IMR-90 (cell line): ENCODE measurements at regions not wholly inside any gene's neighbourhood (a gene's known extent, or its start where the extent isn't known, plus 50 kb on each side); places are given as distances from the start of the nearest gene placed in this dataset.

ENCODE experiments used
- ATAC-seq: fragments of 200-7000 bp; cut with Tn5 transposase; 2 replicates; pipeline ENCODE4 v1.9.1; 2020; ENCODE audit warnings: low read depth, mild to moderate bottlenecking, moderate library complexity
- BruUV-seq: library from RNA; stranded (reverse); fragments of 400-500 nt; replicated peaks from 2 replicates; lab custom pipeline; 2021; lab: Mats Ljungman, UMichigan
- CTCF ChIA-PET: fragments of 300-600 bp; formaldehyde crosslinking; extraction: SDS; loops from one replicate; lab custom pipeline; 2021; ENCODE audit warnings: antibody characterized with exemption; lab: Yijun Ruan, JAX
- POLR2A ChIA-PET: fragments of 300-600 bp; sonication (Branson Sonifier 250); formaldehyde crosslinking; loops from one replicate; lab custom pipeline; 2022; ENCODE audit warnings: antibody characterized with exemption; ENCODE audit not compliant: unreplicated experiment; lab: Charles Lee
- DNase-seq: peaks from one replicate; pipeline ENCODE4 v3.0.0; 2013
- H2AFZ ChIP-seq: replicated peaks from 2 replicates; pipeline ENCODE3; 2013; ENCODE audit warnings: low read length, mild to moderate bottlenecking; ENCODE audit not compliant: poor library complexity
- H2AK5ac ChIP-seq: 2 replicates; pipeline ENCODE4 v1.6.1; 2013; ENCODE audit warnings: low read depth, low read length, inconsistent platforms
- H2AK9ac ChIP-seq: replicated peaks from 2 replicates; pipeline ENCODE3; 2013; ENCODE audit warnings: mild to moderate bottlenecking, low read depth, low read length, moderate library complexity; ENCODE audit not compliant: poor library complexity
- H2BK120ac ChIP-seq: 2 replicates; pipeline ENCODE4 v1.6.1; 2013; ENCODE audit warnings: low read depth, low read length, inconsistent platforms
- H2BK15ac ChIP-seq: 3 replicates; pipeline ENCODE4 v1.6.1; 2013; ENCODE audit warnings: low read depth, low read length, inconsistent platforms
- H2BK20ac ChIP-seq: 2 replicates; pipeline ENCODE4 v1.6.1; 2013; ENCODE audit warnings: low read depth, mild to moderate bottlenecking, inconsistent platforms, low read length, moderate library complexity
- H2BK5ac ChIP-seq: 2 replicates; pipeline ENCODE4 v1.6.1; 2013; ENCODE audit warnings: mild to moderate bottlenecking, low read depth, low read length, inconsistent platforms; ENCODE audit not compliant: poor library complexity, severe bottlenecking
- H3K14ac ChIP-seq: replicated peaks from 2 replicates; pipeline ENCODE4 v1.6.1; 2013; ENCODE audit warnings: low read depth, low read length, inconsistent platforms
- H3K18ac ChIP-seq: 2 replicates; pipeline ENCODE4 v1.6.1; 2013; ENCODE audit warnings: low read depth, low read length, control low read depth
- H3K23ac ChIP-seq: 2 replicates; pipeline ENCODE4 v1.6.1; 2013; ENCODE audit warnings: low read depth, low read length, inconsistent platforms
- H3K27ac ChIP-seq: 2 replicates; pipeline ENCODE4 v1.5.1; 2013; ENCODE audit warnings: mild to moderate bottlenecking, control low read depth, low read length; ENCODE audit not compliant: insufficient read depth
- H3K27me3 ChIP-seq: 2 replicates; pipeline ENCODE4 v1.6.1; 2013; ENCODE audit warnings: low read length; ENCODE audit not compliant: control insufficient read depth, insufficient read depth
- H3K36me3 ChIP-seq: 2 replicates; pipeline ENCODE4 v1.6.1; 2013; ENCODE audit warnings: low read length, mixed read lengths; ENCODE audit not compliant: control insufficient read depth, insufficient read depth
- H3K4ac ChIP-seq: 2 replicates; pipeline ENCODE4 v1.6.1; 2013; ENCODE audit warnings: low read depth, low read length, inconsistent platforms
- H3K4me1 ChIP-seq: 2 replicates; pipeline ENCODE4 v1.6.1; 2013; ENCODE audit warnings: low read length, mixed read lengths; ENCODE audit not compliant: control insufficient read depth, insufficient read depth
- H3K4me2 ChIP-seq: 2 replicates; pipeline ENCODE4 v1.6.1; 2013; ENCODE audit warnings: low read depth, mild to moderate bottlenecking, control low read depth, low read length, moderate library complexity
- H3K4me3 ChIP-seq: 2 replicates; pipeline ENCODE4 v1.5.1; 2013; ENCODE audit warnings: low read depth, mild to moderate bottlenecking, control low read depth, low read length, moderate library complexity; ENCODE audit not compliant: insufficient read depth
- H3K56ac ChIP-seq: 2 replicates; pipeline ENCODE4 v1.6.1; 2013; ENCODE audit warnings: low read length, inconsistent platforms; ENCODE audit not compliant: insufficient read depth; ENCODE audit errors: extremely low read depth
- H3K79me1 ChIP-seq, 2 experiments: 2 replicates each; pipeline ENCODE4 v1.6.1; 2013; ENCODE audit warnings: low read length in 2 of 2, inconsistent platforms in 1 of 2, low read depth in 1 of 2
- H3K9ac ChIP-seq: 2 replicates; pipeline ENCODE4 v1.6.1; 2013; ENCODE audit warnings: low read depth, low read length, control low read depth
- H3K9me1 ChIP-seq: 2 replicates; pipeline ENCODE4 v1.6.1; 2013; ENCODE audit warnings: low read length, inconsistent platforms; ENCODE audit not compliant: insufficient read depth
- H3K9me3 ChIP-seq: 2 replicates; pipeline ENCODE4 v1.6.1; 2013; ENCODE audit warnings: low read length; ENCODE audit not compliant: control insufficient read depth, insufficient read depth
- H4K20me1 ChIP-seq: 2 replicates; pipeline ENCODE4 v1.6.1; 2013; ENCODE audit warnings: low read length, inconsistent platforms; ENCODE audit not compliant: insufficient read depth
- H4K5ac ChIP-seq: 2 replicates; pipeline ENCODE4 v1.6.1; 2013; ENCODE audit warnings: mild to moderate bottlenecking, low read depth, low read length, control low read depth
- H4K8ac ChIP-seq, 2 experiments: 2 replicates each; pipeline ENCODE4 v1.6.1; 2013; ENCODE audit warnings: low read depth in 2 of 2, low read length in 2 of 2, control low read depth in 1 of 2, inconsistent platforms in 1 of 2
- H4K91ac ChIP-seq: 2 replicates; pipeline ENCODE4 v1.6.1; 2013; ENCODE audit warnings: low read depth, low read length, inconsistent platforms; ENCODE audit not compliant: insufficient read depth
- BHLHE40 ChIP-seq: fragments of 150-350 bp; IDR thresholded peaks from 2 replicates; pipeline ENCODE4 v1.6.1; 2016; ENCODE audit warnings: mild to moderate bottlenecking, low read depth, low read length
- CEBPB ChIP-seq: IDR thresholded peaks from 2 replicates; pipeline ENCODE4 v1.6.1; 2012; ENCODE audit warnings: low read depth, low read length, improper control_type of control experiment
- CTCF ChIP-seq: conservative IDR thresholded peaks from 2 replicates; pipeline ENCODE4 v1.5.1; 2012; ENCODE audit warnings: mild to moderate bottlenecking, low read depth, low read length, improper control_type of control experiment
- ELK1 ChIP-seq: fragments of 150-350 bp; IDR thresholded peaks from 2 replicates; pipeline ENCODE4 v1.6.1; 2016; ENCODE audit warnings: low read depth, mild to moderate bottlenecking, low read length, moderate library complexity, borderline replicate concordance
- FOS ChIP-seq: fragments of 150-350 bp; IDR thresholded peaks from 2 replicates; pipeline ENCODE4 v1.6.1; 2016; ENCODE audit warnings: low read depth, low read length
- MAFK ChIP-seq: IDR thresholded peaks from 2 replicates; pipeline ENCODE4 v1.6.1; 2012; ENCODE audit warnings: low read depth, low read length, improper control_type of control experiment
- MAZ ChIP-seq: IDR thresholded peaks from 2 replicates; pipeline ENCODE4 v1.6.1; 2012; ENCODE audit warnings: low read depth, mild to moderate bottlenecking, low read length, improper control_type of control experiment, moderate library complexity, borderline replicate concordance
- MXI1 ChIP-seq: IDR thresholded peaks from 2 replicates; pipeline ENCODE4 v1.6.1; 2012; ENCODE audit warnings: low read depth, mild to moderate bottlenecking, low read length, moderate library complexity, borderline replicate concordance
- NFE2L2 ChIP-seq: fragments of 150-350 bp; IDR thresholded peaks from 2 replicates; pipeline ENCODE4 v1.6.1; 2016; ENCODE audit warnings: low read depth, mild to moderate bottlenecking, low read length
- POLR2A ChIP-seq: IDR thresholded peaks from 2 replicates; pipeline ENCODE4 v1.6.1; 2012; ENCODE audit warnings: mild to moderate bottlenecking, low read depth, low read length
- RAD21 ChIP-seq: IDR thresholded peaks from 2 replicates; pipeline ENCODE4 v1.6.1; 2012; ENCODE audit warnings: low read length, improper control_type of control experiment
- RCOR1 ChIP-seq: IDR thresholded peaks from 2 replicates; pipeline ENCODE4 v1.6.1; 2012; ENCODE audit warnings: mild to moderate bottlenecking, low read length, improper control_type of control experiment; ENCODE audit not compliant: insufficient replicate concordance
- USF2 ChIP-seq: fragments of 150-350 bp; IDR thresholded peaks from 2 replicates; pipeline ENCODE4 v1.6.1; 2017; ENCODE audit warnings: mild to moderate bottlenecking, antibody characterized with exemption, low read length, low read depth
- WGBS, 2 experiments: methylation state at CpG; one replicate each; pipeline versions ENCODE4 v1.1.5 to v1.1.7; 2013; ENCODE audit warnings: missing lambda C conversion rate in 2 of 2; ENCODE audit not compliant: insufficient read length in 1 of 2; ENCODE audit errors: extremely low coverage in 2 of 2; 5-methylcytosine and 5-hydroxymethylcytosine counted together
- dilution Hi-C: fragments of 300-500 bp; cut with HindIII; formaldehyde crosslinking; loops from one replicate; pipeline ENCODE4 v1.14.3; 2018; ENCODE audit warnings: low sequenced_read_pairs; ENCODE audit not compliant: unreplicated experiment
- in situ Hi-C: fragments of 300-500 bp; cut with MboI; formaldehyde crosslinking; loops from 3 replicates; pipeline ENCODE4 v1.14.3; 2019; ENCODE audit warnings: low sequenced_read_pairs, inconsistent platforms, mixed read lengths
- intact Hi-C: fragments of 100-400 bp; cut with micrococcal nuclease; formaldehyde crosslinking; loops from 2 replicates; pipeline ENCODE4 v1.10.0; 2022

- no peak overlapping the region for H3K27ac ChIP-seq
- H3K4me1 ChIP-seq, result peaks cover 6% of the 10 kb centered on the region
- H3K4me3 ChIP-seq, result no peak overlapping the region
- POLR2A ChIA-PET, result no interaction called here
- H3K9me3 ChIP-seq, result no peaks in the 10 kb centered on the region
- no peak overlapping the region for H2BK20ac ChIP-seq
- no peak overlapping the region for H4K91ac ChIP-seq
- H3K9ac ChIP-seq, result no peak overlapping the region
- TF ChIP-seq FOS (no peak), CEBPB (no peak), RAD21 (no peak), MXI1 (no peak), MAFK (no peak), USF2 (no peak), BHLHE40 (no peak), ELK1 (no peak), MAZ (no peak), CTCF (no peak), RCOR1 (no peak), NFE2L2 (no peak), POLR2A (no peak)
- dilution Hi-C loops (no loop called here), in situ Hi-C loops (no loop called here), intact Hi-C loops (no loop called here)
- H2BK5ac ChIP-seq, result no peak overlapping the region
- no peak overlapping the region for H3K23ac ChIP-seq
- H4K20me1 ChIP-seq, result no peaks in the 10 kb centered on the region
- DNase-seq (no peak), ATAC-seq (no peak)
- no peak overlapping the region for H3K18ac ChIP-seq
- H4K8ac ChIP-seq, result no peak overlapping the region
- H3K36me3 ChIP-seq, result no peaks in the 10 kb centered on the region
- H3K79me1 ChIP-seq, result no peaks in the 10 kb centered on the region
- no peak overlapping the region for H2AK9ac ChIP-seq
- H2AFZ ChIP-seq, result no peak overlapping the region
- CTCF ChIA-PET, result no interaction called here
- no TSS peak for BruUV-seq
- no CpG with 5 or more reads among the region's 2 CpGs for WGBS, 2 experiments
- H3K4ac ChIP-seq, result no peak overlapping the region
- no peaks in the 10 kb centered on the region for H3K27me3 ChIP-seq
- no peak overlapping the region; the same call in 2 of the 3 replicates for H2BK15ac ChIP-seq
- no peak overlapping the region for H2AK5ac ChIP-seq
- no peak overlapping the region for H4K5ac ChIP-seq
- H2BK120ac ChIP-seq, result no peak overlapping the region
- H3K14ac ChIP-seq, result no peak overlapping the region
- no peak overlapping the region for H3K56ac ChIP-seq
- peaks cover 11% of the 10 kb centered on the region; the same call in 1 of the 2 replicates for H3K9me1 ChIP-seq
- no peak overlapping the region for H3K4me2 ChIP-seq
Observed at GRCh38 chr21:35652196-35652595, 408.1 kb downstream of the SETD4 start.
